ENCODE measurements at regions not wholly inside any gene's neighbourhood (a gene's known extent, or its start where the extent isn't known, plus 50 kb on each side); places are given as distances from the start of the nearest gene placed in this dataset.

DNA sequence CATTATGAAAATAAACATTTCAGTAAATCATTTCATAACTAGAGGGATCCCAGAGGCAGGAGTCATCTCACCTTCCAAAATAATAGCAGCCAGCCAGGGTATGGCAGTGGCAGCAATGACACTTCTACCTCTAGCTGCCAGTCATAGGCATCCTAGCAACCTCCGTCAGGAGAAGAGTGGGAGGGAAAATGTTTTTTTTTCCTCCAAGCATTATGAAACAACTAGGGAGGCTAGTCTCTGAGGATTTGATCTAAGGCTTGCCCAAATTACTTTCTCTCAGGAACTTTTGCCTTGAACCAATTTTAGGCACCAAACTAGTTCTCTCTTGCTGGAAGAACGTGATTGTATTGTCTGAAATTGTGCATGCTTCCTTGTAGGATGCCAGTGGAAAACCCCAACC is 208.7 kb upstream of the PREP start (continued):
- TF ChIP-seq ZNF560 (tag by site-specific recombination; IDR thresholded peaks at IDR 0.05; ENCODE audit: borderline replicate concordance) (no peak), FEZF1 (tag by site-specific recombination; IDR thresholded peaks at IDR 0.05) (no peak), ZNF133 (tag by site-specific recombination; IDR thresholded peaks at IDR 0.05) (no peak), ZNF423 (tag by site-specific recombination; IDR thresholded peaks at IDR 0.05) (no peak)

DNA sequence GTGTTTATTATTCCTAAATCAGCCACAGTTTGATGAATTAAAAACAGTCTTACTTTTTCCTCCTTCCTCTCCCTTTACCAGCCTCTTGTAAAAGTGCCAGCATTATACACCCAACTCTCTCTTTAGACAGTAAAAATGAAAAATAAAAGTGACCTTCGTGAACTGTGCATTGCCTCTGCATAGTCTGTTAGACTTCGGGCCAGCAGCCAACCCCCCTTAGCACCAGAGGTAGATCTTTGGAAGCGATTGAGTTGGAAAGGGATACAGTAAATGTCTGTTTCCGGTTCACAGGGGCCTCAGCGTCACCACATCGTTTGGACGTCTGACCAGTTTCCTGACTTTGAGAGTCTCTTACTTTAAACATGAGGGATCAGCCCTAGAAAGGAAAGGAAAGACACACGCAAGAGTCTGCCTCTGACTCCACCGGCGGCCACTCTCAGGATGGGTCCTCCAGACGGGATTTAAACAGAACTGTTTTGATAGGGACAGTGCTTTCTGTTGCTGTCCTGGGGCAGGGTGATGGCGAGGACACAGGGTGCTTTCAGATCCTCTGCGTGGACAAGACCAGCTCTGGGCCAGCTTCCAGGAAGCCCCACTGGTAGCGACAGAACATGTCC is 206.6 kb upstream of the PREP start:
- ChIA-PET CTCF (no interaction called here), POLR2A (interaction anchor here (0.5 kb wide), 1 partner anchor 1062 kb away, joined by 3 read pairs; no protein-coding TSS in a partner anchor)
- Histone ChIP-seq H3K9me3 (ENCODE audit: control insufficient read depth, insufficient read depth, low read depth, low read length) (no peaks in the 10 kb centered on the region), H3K4me3 (ENCODE audit: low read depth, low read length) (no peak overlapping the region), H3K36me3 (ENCODE audit: control insufficient read depth in 2 of 2, insufficient read depth in 1 of 2, low read length in 2 of 2) (no peaks in the 10 kb centered on the region), H3K27ac (ENCODE audit: extremely low read depth, low read depth, low read length) (no peak overlapping the region), H3K4me1 (ENCODE audit: control insufficient read depth, insufficient read depth, low read length) (peaks cover 9% of the 10 kb centered on the region)
- TF ChIP-seq GFI1B (tag by site-specific recombination; IDR thresholded peaks at IDR 0.05) (no peak), ZNF571 (tag by site-specific recombination; IDR thresholded peaks at IDR 0.05) (no peak), ZNF416 (tag by site-specific recombination; IDR thresholded peaks at IDR 0.05) (no peak), ZNF654 (tag by site-specific recombination; IDR thresholded peaks at IDR 0.05; ENCODE audit: low read depth) (no peak), ZNF610 (tag by site-specific recombination; IDR thresholded peaks at IDR 0.05; ENCODE audit: borderline replicate concordance) (no peak), ZNF10 (tag by site-specific recombination; IDR thresholded peaks at IDR 0.05) (no peak)
- TF ChIP-seq, protein P1, sequence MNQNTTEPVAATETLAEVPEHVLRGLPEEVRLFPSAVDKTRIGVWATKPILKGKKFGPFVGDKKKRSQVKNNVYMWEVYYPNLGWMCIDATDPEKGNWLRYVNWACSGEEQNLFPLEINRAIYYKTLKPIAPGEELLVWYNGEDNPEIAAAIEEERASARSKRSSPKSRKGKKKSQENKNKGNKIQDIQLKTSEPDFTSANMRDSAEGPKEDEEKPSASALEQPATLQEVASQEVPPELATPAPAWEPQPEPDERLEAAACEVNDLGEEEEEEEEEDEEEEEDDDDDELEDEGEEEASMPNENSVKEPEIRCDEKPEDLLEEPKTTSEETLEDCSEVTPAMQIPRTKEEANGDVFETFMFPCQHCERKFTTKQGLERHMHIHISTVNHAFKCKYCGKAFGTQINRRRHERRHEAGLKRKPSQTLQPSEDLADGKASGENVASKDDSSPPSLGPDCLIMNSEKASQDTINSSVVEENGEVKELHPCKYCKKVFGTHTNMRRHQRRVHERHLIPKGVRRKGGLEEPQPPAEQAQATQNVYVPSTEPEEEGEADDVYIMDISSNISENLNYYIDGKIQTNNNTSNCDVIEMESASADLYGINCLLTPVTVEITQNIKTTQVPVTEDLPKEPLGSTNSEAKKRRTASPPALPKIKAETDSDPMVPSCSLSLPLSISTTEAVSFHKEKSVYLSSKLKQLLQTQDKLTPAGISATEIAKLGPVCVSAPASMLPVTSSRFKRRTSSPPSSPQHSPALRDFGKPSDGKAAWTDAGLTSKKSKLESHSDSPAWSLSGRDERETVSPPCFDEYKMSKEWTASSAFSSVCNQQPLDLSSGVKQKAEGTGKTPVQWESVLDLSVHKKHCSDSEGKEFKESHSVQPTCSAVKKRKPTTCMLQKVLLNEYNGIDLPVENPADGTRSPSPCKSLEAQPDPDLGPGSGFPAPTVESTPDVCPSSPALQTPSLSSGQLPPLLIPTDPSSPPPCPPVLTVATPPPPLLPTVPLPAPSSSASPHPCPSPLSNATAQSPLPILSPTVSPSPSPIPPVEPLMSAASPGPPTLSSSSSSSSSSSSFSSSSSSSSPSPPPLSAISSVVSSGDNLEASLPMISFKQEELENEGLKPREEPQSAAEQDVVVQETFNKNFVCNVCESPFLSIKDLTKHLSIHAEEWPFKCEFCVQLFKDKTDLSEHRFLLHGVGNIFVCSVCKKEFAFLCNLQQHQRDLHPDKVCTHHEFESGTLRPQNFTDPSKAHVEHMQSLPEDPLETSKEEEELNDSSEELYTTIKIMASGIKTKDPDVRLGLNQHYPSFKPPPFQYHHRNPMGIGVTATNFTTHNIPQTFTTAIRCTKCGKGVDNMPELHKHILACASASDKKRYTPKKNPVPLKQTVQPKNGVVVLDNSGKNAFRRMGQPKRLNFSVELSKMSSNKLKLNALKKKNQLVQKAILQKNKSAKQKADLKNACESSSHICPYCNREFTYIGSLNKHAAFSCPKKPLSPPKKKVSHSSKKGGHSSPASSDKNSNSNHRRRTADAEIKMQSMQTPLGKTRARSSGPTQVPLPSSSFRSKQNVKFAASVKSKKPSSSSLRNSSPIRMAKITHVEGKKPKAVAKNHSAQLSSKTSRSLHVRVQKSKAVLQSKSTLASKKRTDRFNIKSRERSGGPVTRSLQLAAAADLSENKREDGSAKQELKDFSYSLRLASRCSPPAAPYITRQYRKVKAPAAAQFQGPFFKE (tag by site-specific recombination; IDR thresholded peaks at IDR 0.05; ENCODE audit: borderline replicate concordance): no peak

DNA sequence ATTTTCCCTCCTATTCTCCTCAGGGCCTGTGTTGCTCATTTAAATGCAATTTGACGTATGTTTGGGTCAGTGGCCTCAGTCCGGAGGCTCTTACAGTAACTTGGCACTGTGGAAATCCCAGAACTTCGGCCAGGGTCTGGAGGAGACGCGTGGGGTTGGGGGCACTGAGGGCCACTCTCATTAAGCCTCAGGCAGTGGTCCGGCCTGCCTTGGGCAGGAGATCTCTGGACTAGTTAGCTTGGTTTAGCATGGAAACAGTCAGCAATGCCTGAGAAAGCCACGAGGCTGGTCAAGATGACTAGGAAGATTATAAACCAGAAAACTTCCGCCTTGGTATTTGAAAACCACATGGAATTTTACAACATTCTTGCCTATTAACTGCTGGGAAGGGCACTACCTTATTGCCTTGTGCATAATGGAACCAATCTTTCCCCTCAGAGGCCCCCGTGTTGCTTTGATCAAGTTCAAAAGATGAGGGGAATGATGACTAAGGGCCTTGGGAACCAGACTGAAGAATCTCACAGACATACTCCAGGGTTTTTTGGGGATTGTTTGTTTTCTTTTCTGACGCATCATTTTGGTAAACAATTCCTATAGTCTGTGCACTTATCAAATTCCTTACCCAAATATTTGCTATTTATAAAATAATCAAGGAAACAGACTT is 206.0 kb upstream of the PREP start:
- ChIA-PET CTCF (no interaction called here), POLR2A (no interaction called here)
- no peak overlapping the region for H3K4me3 ChIP-seq (ENCODE audit: low read depth, low read length)
- H3K27ac ChIP-seq (ENCODE audit: extremely low read depth, low read depth, low read length): no peak overlapping the region
- H3K4me1 ChIP-seq (ENCODE audit: control insufficient read depth, insufficient read depth, low read length): peaks cover 9% of the 10 kb centered on the region
- no peaks in the 10 kb centered on the region for H3K9me3 ChIP-seq (ENCODE audit: control insufficient read depth, insufficient read depth, low read depth, low read length)
- TF ChIP-seq ZNF670 (tag by site-specific recombination; IDR thresholded peaks at IDR 0.05; ENCODE audit: low read depth) (no peak), ZNF610 (tag by site-specific recombination; IDR thresholded peaks at IDR 0.05; ENCODE audit: borderline replicate concordance) (no peak), ZBTB1 (tag by site-specific recombination; IDR thresholded peaks at IDR 0.05) (no peak)
- H3K36me3 ChIP-seq (ENCODE audit: control insufficient read depth in 2 of 2, insufficient read depth in 1 of 2, low read length in 2 of 2): no peaks in the 10 kb centered on the region
